ENCODE measurements at regions not wholly inside any gene's neighbourhood (a gene's known extent, or its start where the extent isn't known, plus 50 kb on each side); places are given as distances from the start of the nearest gene placed in this dataset.

GRCh38 chrX:69564665-69565064 is 51.2 kb upstream of the EDA start:
- Histone ChIP-seq H3K36me3 (ENCODE audit: low read depth, missing control alignments) (no peaks in the 10 kb centered on the region), H3K9me3 (no peaks in the 10 kb centered on the region), H3K4me1 (no peaks in the 10 kb centered on the region), H3K27ac (no peak overlapping the region), H3K27me3 (no peaks in the 10 kb centered on the region), H3K4me3 (no peak overlapping the region)
- WGBS, 2 donors: 67 to 83% methylated on average over 1 to 2 of the region's 2 CpGs
- TF ChIP-seq POLR2A (IDR thresholded peaks at IDR 0.05) (no peak), CTCF (IDR thresholded peaks at IDR 0.05) (no peak)
- intact Hi-C loops (cut with DNase I; ENCODE audit: low total_unique reads): no loop called here
- no peak for DNase-seq

DNA sequence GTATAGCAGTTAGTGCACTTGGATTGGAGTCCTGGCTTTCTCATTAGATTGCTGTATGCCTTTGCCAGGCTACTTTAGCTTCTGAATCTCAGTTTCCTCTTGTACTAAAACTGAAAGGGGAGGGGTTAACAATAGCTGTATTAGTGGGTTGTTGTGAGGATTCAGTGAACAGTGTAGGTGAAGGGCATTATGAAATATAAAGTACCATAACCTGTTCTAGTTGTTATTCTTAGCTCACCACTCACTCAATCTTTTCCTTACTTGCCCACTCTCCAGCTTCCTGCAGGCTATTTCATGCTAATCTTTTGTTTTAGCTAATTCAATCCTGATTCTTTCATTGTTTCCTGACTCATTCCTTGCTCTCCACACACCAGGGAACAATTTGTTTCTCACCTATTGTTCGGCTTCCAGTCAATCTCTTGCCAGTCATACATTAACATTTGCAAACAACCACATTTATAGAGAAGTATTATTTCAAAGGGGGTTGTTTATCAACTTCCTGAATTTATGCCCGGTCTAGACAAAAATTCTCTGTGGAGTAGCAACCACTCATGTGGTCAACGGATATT is 50.6 kb upstream of the EDA start:
- H3K4me3 ChIP-seq: no peak overlapping the region
- H3K27ac ChIP-seq: no peak overlapping the region
- H3K9me3 ChIP-seq: no peaks in the 10 kb centered on the region
- intact Hi-C loops (cut with DNase I; ENCODE audit: low total_unique reads): no loop called here
- H3K27me3 ChIP-seq: no peaks in the 10 kb centered on the region
- TF ChIP-seq POLR2A (IDR thresholded peaks at IDR 0.05) (no peak), CTCF (IDR thresholded peaks at IDR 0.05) (no peak)
- no peak for DNase-seq
- no peaks in the 10 kb centered on the region for H3K36me3 ChIP-seq (ENCODE audit: low read depth, missing control alignments)
- H3K4me1 ChIP-seq: no peaks in the 10 kb centered on the region
- WGBS, 2 donors: 87 to 95% methylated on average over 3 of the region's 3 CpGs

All from testis (tissue), 2 donors.